ENCODE measurements at regions not wholly inside any gene's neighbourhood (a gene's known extent, or its start where the extent isn't known, plus 50 kb on each side); places are given as distances from the start of the nearest gene placed in this dataset.

- Histone ChIP-seq H4K20me1 (replicated peaks in 1 of 2; ENCODE audit: control insufficient read depth in 1 of 2, insufficient read depth in 2 of 2, low read length in 2 of 2) (no peaks in the 10 kb centered on the region), H4K5ac (ENCODE audit: insufficient read length, low read depth, low read length) (no peak overlapping the region), H2BK12ac (ENCODE audit: low read depth, low read length) (no peak overlapping the region), H3K18ac (ENCODE audit: extremely low read depth, low read length) (no peak overlapping the region), H3K27ac (ENCODE audit: low read depth, low read length) (no peak overlapping the region), H3K4ac (replicated peaks; ENCODE audit: insufficient read length, low read depth, low read length) (no peak overlapping the region), H4K91ac (replicated peaks; ENCODE audit: insufficient read length, low read length) (no peak overlapping the region), H3K36me3 (ENCODE audit: control insufficient read depth in 2 of 4, insufficient read depth in 4 of 4, low read length in 3 of 4) (no peaks in the 10 kb centered on the region), H2BK15ac (ENCODE audit: low read length) (no peak overlapping the region), H3K23ac (ENCODE audit: insufficient read length) (no peak overlapping the region), H3K79me2 (ENCODE audit: control insufficient read depth in 1 of 2, insufficient read depth in 2 of 2, low read length in 2 of 2) (no peaks in the 10 kb centered on the region), H2BK20ac (ENCODE audit: low read length) (no peak overlapping the region), H2BK120ac (replicated peaks; ENCODE audit: low read depth, low read length) (no peak overlapping the region), H3K14ac (ENCODE audit: insufficient read length) (no peak overlapping the region), H2AFZ (ENCODE audit: low read length) (no peak overlapping the region), H3K56ac (replicated peaks; ENCODE audit: insufficient read length, low read depth, low read length) (no peak overlapping the region), H4K8ac (ENCODE audit: extremely low read depth, insufficient read depth, low read length) (no peak overlapping the region), H2BK5ac (ENCODE audit: low read depth, low read length) (no peak overlapping the region), H3K27me3 (replicated peaks in 1 of 4; ENCODE audit: control insufficient read depth in 3 of 4, extremely low read depth in 1 of 4, insufficient read depth in 3 of 4, low read length in 3 of 4) (no peaks in the 10 kb centered on the region; a peak in 1 of 7 replicates), H3K79me1 (ENCODE audit: low read depth, low read length) (no peaks in the 10 kb centered on the region), H3K23me2 (ENCODE audit: low read depth, low read length) (0 out of 2 replicates have a peak, but pooled peaks cover 2% of the 10 kb centered on the region), H3K4me3 (ENCODE audit: extremely low read depth in 1 of 4, insufficient read depth in 2 of 4, low read depth in 3 of 4, low read length in 4 of 4) (no peak overlapping the region), H3K9me3 (ENCODE audit: insufficient read depth in 2 of 2, low read depth in 1 of 2, low read length in 1 of 2) (peaks cover 1 to 3% of the 10 kb centered on the region in 2 experiments; a peak in 1 of 4 replicates), H3K9ac (replicated peaks in 1 of 4; ENCODE audit: extremely low read depth in 1 of 4, low read depth in 3 of 4, low read length in 3 of 4) (no peak overlapping the region), H3K4me2 (ENCODE audit: insufficient read depth in 1 of 2, low read depth in 2 of 2, low read length in 2 of 2) (no peak overlapping the region), H2AK5ac (ENCODE audit: low read depth, low read length) (no peak overlapping the region), H3K4me1 (replicated peaks in 1 of 4; ENCODE audit: control insufficient read depth in 3 of 4, insufficient read depth in 4 of 4, low read length in 3 of 4) (peaks cover 0 to 2% (median 0%) of the 10 kb centered on the region in 4 experiments; a peak in 1 of 7 replicates)
- DNase-seq (ENCODE audit: low read depth in 1 of 2, low spot score in 2 of 2) (no peak), FAIRE-seq (no peak)
- TF ChIP-seq USF2 (IDR thresholded peaks at IDR 0.05; ENCODE audit: low read length) (no peak), CREB1 (IDR thresholded peaks at IDR 0.05) (no peak), GABPA (IDR thresholded peaks at IDR 0.05; ENCODE audit: borderline replicate concordance, insufficient read depth, low read length) (no peak), CBX5 (IDR thresholded peaks at IDR 0.05; ENCODE audit: low read depth, low read length) (no peak)
- 93% methylated on average over 3 of the region's 3 CpGs; no CpG with 5 or more reads in 1 of the 2 experiments for WGBS, 2 experiments (ENCODE audit: extremely low coverage in 1 of 2, insufficient coverage in 1 of 2, insufficient read length in 1 of 2, insufficient replicate concordance in 2 of 2, low coverage in 1 of 2, low lambda C conversion rate in 2 of 2, missing lambda C conversion rate in 1 of 2)
- CTCF ChIA-PET (ENCODE audit: partially characterized antibody): interaction anchor here (0.8 to 0.9 kb wide), 4 partner anchors 17 to 380 kb away, joined by 3 to 4 read pairs (median 3); no protein-coding TSS in a partner anchor
- POLR2A ChIA-PET (ENCODE audit: partially characterized antibody): interaction anchor here (1.1 to 1.3 kb wide), 2 partner anchors 11 to 14 kb away, joined by 3 to 4 read pairs; no protein-coding TSS in a partner anchor
These were observed 126.3 kb upstream of the JUN start for GRCh38 chr1:58909914-58910681.

All from H1 (cell line).